ENCODE measurements at regions not wholly inside any gene's neighbourhood (a gene's known extent, or its start where the extent isn't known, plus 50 kb on each side); places are given as distances from the start of the nearest gene placed in this dataset.
A peak's percentile ranks its signal among the peaks of the same experiment; 100 is the strongest.
"Not testable (repeated sequence)": the region's sequence is repeated elsewhere in the genome, so short reads cannot be mapped to it uniquely, and the experiment has no call there.

GRCh38 chr14:106455026-106455425 lies 928.6 kb downstream of the TMEM121 start:
- H3K27me3 Mint-ChIP-seq = peaks cover 19% of the 10 kb centered on the region
- no peaks in the 10 kb centered on the region for H3K4me1 Mint-ChIP-seq
- no peak overlapping the region for H3K4me3 Mint-ChIP-seq
- no peak overlapping the region for H3K27ac Mint-ChIP-seq
- no peak for DNase-seq
- H3K9me3 Mint-ChIP-seq = no peaks in the 10 kb centered on the region
- no peaks in the 10 kb centered on the region for H3K36me3 Mint-ChIP-seq
- CTCF ChIA-PET = interaction anchor here (0.8 to 2.0 kb wide), 4 partner anchors 34 to 165 kb away, joined by 3 to 6 read pairs (median 4); no protein-coding TSS in a partner anchor

GRCh38 chr14:106459971-106460730 lies 933.8 kb downstream of the TMEM121 start:
- H3K27ac Mint-ChIP-seq = no peak overlapping the region
- no peak overlapping the region for H3K4me3 Mint-ChIP-seq
- CTCF ChIA-PET = interaction anchor here (0.7 to 2.6 kb wide), 13 partner anchors 8 to 152 kb away, joined by 3 to 24 read pairs (median 4); no protein-coding TSS in a partner anchor
- peaks cover 21% of the 10 kb centered on the region for H3K27me3 Mint-ChIP-seq
- H3K9me3 Mint-ChIP-seq = no peaks in the 10 kb centered on the region
- peak; percentile 73 for DNase-seq
- H3K4me1 Mint-ChIP-seq = peaks cover 2% of the 10 kb centered on the region
- H3K36me3 Mint-ChIP-seq = no peaks in the 10 kb centered on the region

DNA sequence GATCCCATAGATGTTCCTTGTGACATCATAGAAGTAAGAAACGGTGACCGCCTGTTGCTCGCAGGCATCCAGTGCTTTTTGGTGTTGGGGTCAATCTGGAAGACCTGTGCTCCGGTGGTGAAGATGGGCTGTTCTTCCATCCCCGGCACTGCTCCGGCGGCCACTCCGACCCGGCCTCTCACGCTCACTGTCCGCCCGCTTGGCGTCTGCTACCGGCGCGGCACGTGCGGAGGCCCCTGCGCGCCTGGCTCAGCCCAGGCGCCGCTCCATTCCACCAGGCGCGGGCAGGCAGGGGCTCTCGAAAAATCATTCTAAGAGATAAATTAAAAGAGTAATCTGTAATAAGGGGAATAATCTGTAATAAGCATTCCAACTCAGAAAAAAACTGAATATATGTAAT lies 934.5 kb downstream of the TMEM121 start:
- Mint-ChIP-seq H3K4me1 (peaks cover 2% of the 10 kb centered on the region), H3K4me3 (no peak overlapping the region), H3K27me3 (peaks cover 21% of the 10 kb centered on the region), H3K27ac (no peak overlapping the region), H3K36me3 (no peaks in the 10 kb centered on the region), H3K9me3 (no peaks in the 10 kb centered on the region)
- no peak for DNase-seq
- CTCF ChIA-PET = interaction anchor here (0.8 to 2.6 kb wide), 13 partner anchors 9 to 152 kb away, joined by 3 to 24 read pairs (median 4); no protein-coding TSS in a partner anchor

DNA sequence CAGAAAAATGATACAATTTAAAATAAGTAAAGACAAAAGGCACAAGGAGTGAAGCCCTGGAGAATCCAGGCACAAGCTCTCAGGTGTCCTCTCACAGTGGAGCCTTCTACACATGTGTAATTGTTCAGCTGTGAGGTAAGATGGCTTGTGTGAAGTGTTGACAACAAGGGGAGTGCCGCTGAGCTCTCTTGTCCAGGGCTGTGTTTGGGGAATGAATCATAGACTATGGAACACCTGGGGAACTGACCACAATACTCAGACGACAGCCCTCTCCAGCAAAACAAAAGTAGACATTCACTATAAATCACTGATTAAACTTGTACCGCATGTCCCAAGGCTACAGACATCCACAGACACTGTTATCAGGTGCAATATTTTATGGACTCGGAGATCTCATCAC lies 940.1 kb downstream of the TMEM121 start:
- DNase-seq, H3K9me3 Mint-ChIP-seq, H3K4me3 Mint-ChIP-seq, H3K27ac Mint-ChIP-seq, H3K4me1 Mint-ChIP-seq, H3K36me3 Mint-ChIP-seq: not testable (repeated sequence)
- CTCF ChIA-PET = interaction anchor here (0.6 to 4.0 kb wide), 5 partner anchors 41 to 257 kb away, joined by 3 to 26 read pairs (median 3); no protein-coding TSS in a partner anchor
- peaks cover 20% of the 10 kb centered on the region for H3K27me3 Mint-ChIP-seq

DNA sequence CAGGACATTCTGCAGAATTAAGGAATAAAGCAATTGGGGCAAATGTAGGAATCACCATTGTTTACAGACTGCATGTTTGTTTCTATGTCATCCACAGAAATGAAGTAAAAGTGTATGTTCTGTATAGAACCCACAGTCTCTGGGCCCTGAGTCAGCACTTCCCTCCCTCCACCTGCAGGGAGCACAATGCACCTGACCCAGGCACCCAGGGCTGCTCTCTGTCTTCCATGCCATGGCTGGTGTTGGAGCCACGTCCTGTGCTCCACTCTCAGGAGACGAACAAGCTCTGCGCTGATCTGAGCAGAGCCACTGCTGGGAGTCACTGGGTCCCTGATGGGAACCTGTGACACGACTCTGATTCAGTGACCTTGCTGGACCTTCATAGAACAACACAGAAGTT lies 942.5 kb downstream of the TMEM121 start:
- H3K27ac Mint-ChIP-seq, H3K4me1 Mint-ChIP-seq, H3K9me3 Mint-ChIP-seq, H3K36me3 Mint-ChIP-seq, H3K4me3 Mint-ChIP-seq: not testable (repeated sequence)
- peak; percentile 34 for DNase-seq
- H3K27me3 Mint-ChIP-seq = peaks cover 20% of the 10 kb centered on the region
- CTCF ChIA-PET = interaction anchor here (0.7 to 4.0 kb wide), 31 partner anchors 9 to 353 kb away, joined by 3 to 32 read pairs (median 4); no protein-coding TSS in a partner anchor

DNA sequence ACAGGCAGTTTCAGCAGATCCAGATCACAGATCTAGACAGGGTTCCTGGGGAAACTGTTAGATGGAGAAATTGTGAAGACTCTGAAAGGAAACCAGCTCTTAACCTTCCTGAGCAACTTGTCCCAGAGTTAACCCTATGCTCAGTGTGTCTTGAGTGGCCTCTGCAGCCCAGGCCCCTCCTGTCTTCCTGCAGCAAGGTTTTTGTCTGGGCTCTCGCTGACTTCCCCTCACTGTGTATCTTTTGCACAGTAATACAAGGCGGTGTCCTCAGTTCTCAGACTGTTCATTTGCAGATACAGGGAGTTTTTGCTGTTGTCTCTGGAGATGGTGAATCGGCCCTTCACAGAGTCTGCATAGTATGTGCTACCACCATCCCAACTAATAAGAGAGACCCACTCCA lies 943.6 kb downstream of the TMEM121 start:
- not testable (repeated sequence) for H3K9me3 Mint-ChIP-seq, H3K4me3 Mint-ChIP-seq, DNase-seq, H3K36me3 Mint-ChIP-seq
- Mint-ChIP-seq H3K27ac (peak overlapping the region; percentile 35), H3K27me3 (peaks cover 20% of the 10 kb centered on the region), H3K4me1 (peaks cover 14% of the 10 kb centered on the region)
- CTCF ChIA-PET = interaction anchor here (0.7 to 4.0 kb wide), 20 partner anchors 8 to 328 kb away, joined by 3 to 32 read pairs (median 4); no protein-coding TSS in a partner anchor

- not testable (repeated sequence) for H3K27ac Mint-ChIP-seq, H3K9me3 Mint-ChIP-seq, H3K4me3 Mint-ChIP-seq, DNase-seq, H3K36me3 Mint-ChIP-seq, H3K27me3 Mint-ChIP-seq
- peaks cover 18% of the 10 kb centered on the region for H3K4me1 Mint-ChIP-seq
- CTCF ChIA-PET = interaction anchor here (0.6 to 2.4 kb wide), 10 partner anchors 13 to 57 kb away, joined by 3 to 7 read pairs (median 4); no protein-coding TSS in a partner anchor
Observed at GRCh38 chr14:106474261-106475028, 948.1 kb downstream of the TMEM121 start.

DNA sequence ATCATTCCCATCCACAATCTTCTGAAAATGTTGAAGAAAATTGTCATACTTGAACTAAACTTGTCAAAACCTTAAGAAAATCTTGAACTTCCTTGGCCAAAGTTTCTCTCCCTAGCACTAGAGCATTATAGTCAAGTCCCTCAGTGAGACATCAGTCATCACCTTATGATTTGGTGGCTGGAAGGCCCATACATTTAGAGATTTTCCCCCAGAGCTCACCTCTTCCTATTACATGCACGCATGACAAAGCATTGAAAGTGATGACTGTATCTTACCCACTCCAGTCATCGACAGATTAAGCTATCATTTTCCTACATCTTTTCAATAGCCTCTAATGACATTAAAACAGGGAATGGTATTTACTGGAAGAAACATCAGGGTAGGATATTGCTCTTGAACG lies 948.8 kb downstream of the TMEM121 start:
- H3K4me1 Mint-ChIP-seq = peaks cover 11% of the 10 kb centered on the region
- CTCF ChIA-PET = interaction anchor here (0.6 to 2.4 kb wide), 6 partner anchors 15 to 56 kb away, joined by 3 to 7 read pairs (median 3); no protein-coding TSS in a partner anchor
- H3K36me3 Mint-ChIP-seq, H3K27ac Mint-ChIP-seq, DNase-seq, H3K4me3 Mint-ChIP-seq, H3K27me3 Mint-ChIP-seq, H3K9me3 Mint-ChIP-seq: not testable (repeated sequence)

DNA sequence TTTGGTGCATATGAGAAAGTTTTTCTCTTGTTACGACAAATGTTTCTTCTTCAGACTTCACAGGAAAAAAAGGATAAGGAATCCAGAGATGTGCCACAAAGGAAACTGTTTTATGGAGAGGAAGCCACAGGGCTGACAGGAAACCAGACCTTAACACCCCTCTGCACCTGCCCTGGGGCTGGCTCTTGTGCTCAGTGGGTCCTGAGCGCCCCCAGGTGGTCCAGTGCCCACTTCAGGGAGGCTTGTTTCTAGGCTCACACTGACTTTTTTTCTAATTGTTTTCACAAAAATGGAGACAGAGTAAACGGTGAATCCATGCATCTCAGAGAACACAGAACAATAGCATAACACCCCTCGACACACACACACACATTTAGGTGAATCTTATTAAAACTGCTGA lies 951.2 kb downstream of the TMEM121 start:
- H3K27me3 Mint-ChIP-seq, H3K4me3 Mint-ChIP-seq, H3K36me3 Mint-ChIP-seq, H3K27ac Mint-ChIP-seq, DNase-seq, H3K9me3 Mint-ChIP-seq: not testable (repeated sequence)
- CTCF ChIA-PET = interaction anchor here (1.0 to 2.9 kb wide), 6 partner anchors 11 to 56 kb away, joined by 3 to 19 read pairs (median 4); no protein-coding TSS in a partner anchor
- H3K4me1 Mint-ChIP-seq = peaks cover 11% of the 10 kb centered on the region

GRCh38 chr14:106480287-106480686 lies 953.9 kb downstream of the TMEM121 start:
- H3K36me3 Mint-ChIP-seq, DNase-seq, H3K27me3 Mint-ChIP-seq, H3K27ac Mint-ChIP-seq, H3K4me1 Mint-ChIP-seq, H3K4me3 Mint-ChIP-seq, H3K9me3 Mint-ChIP-seq: not testable (repeated sequence)
- CTCF ChIA-PET = interaction anchor here (1.1 kb wide), 1 partner anchor 63 kb away, joined by 4 read pairs; no protein-coding TSS in a partner anchor

DNA sequence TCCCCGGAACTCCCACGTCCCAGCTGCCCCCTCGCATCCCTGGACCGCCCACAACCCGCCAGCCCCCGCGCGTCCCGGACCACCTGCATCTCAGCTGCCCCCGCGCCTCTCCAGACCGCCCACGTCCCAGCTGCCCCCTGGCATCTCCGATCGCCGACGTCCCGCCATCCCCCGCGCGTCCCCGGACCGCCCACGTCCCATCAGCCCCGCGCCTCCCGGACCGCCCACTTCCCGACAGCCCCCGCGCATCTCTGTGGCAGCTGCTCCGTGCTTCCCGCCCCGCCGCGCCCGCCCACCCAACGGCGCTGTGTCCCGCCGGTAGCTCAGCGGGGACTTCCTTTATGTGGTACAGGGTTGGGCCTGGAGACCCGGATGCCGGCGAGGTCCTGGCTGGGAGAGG lies 955.8 kb downstream of the TMEM121 start:
- CTCF ChIA-PET, DNase-seq, H3K9me3 Mint-ChIP-seq, H3K4me3 Mint-ChIP-seq, H3K27me3 Mint-ChIP-seq, H3K4me1 Mint-ChIP-seq, H3K27ac Mint-ChIP-seq, H3K36me3 Mint-ChIP-seq: not testable (repeated sequence)

- no peak overlapping the region for H3K27ac Mint-ChIP-seq
- no peak overlapping the region for H3K4me3 Mint-ChIP-seq
- H3K27me3 Mint-ChIP-seq = no peaks in the 10 kb centered on the region
- DNase-seq = no peak
- peaks cover 3% of the 10 kb centered on the region for H3K4me1 Mint-ChIP-seq
- no peaks in the 10 kb centered on the region for H3K9me3 Mint-ChIP-seq
- CTCF ChIA-PET = interaction anchor here (1.0 to 4.9 kb wide), 5 partner anchors 10 to 70 kb away, joined by 3 to 32 read pairs (median 19); no protein-coding TSS in a partner anchor
- no peaks in the 10 kb centered on the region for H3K36me3 Mint-ChIP-seq
Observed at GRCh38 chr14:106487600-106487999, 961.2 kb downstream of the TMEM121 start.

- Mint-ChIP-seq H3K27ac (no peak overlapping the region), H3K9me3 (no peaks in the 10 kb centered on the region), H3K4me1 (peaks cover 3% of the 10 kb centered on the region), H3K27me3 (no peaks in the 10 kb centered on the region), H3K4me3 (no peak overlapping the region), H3K36me3 (no peaks in the 10 kb centered on the region)
- DNase-seq = no peak
- CTCF ChIA-PET = interaction anchor here (1.0 to 4.9 kb wide), 8 partner anchors 10 to 71 kb away, joined by 3 to 32 read pairs (median 12); no protein-coding TSS in a partner anchor
Observed at GRCh38 chr14:106488291-106488690, 961.9 kb downstream of the TMEM121 start.
